ENCODE measurements at regions not wholly inside any gene's neighbourhood (a gene's known extent, or its start where the extent isn't known, plus 50 kb on each side); places are given as distances from the start of the nearest gene placed in this dataset.
A peak's percentile ranks its signal among the peaks of the same experiment; 100 is the strongest.
"Not testable (repeated sequence)": the region's sequence is repeated elsewhere in the genome, so short reads cannot be mapped to it uniquely, and the experiment has no call there.

- DNase-seq (ENCODE audit: low read depth, low spot score), result no peak
These were observed 429.4 kb upstream of the TMTC1 start for GRCh38 chr12:30213166-30213565.

GRCh38 chr12:30211743-30212142 lies 428.0 kb upstream of the TMTC1 start:
- DNase-seq (ENCODE audit: low read depth, low spot score), result no peak

GRCh38 chr12:30203981-30204380 lies 420.2 kb upstream of the TMTC1 start:
- DNase-seq (ENCODE audit: low read depth, low spot score), result no peak

GRCh38 chr12:30202521-30203254 lies 418.9 kb upstream of the TMTC1 start:
- no peak for DNase-seq (ENCODE audit: low read depth, low spot score)

GRCh38 chr12:30201301-30202160 lies 417.8 kb upstream of the TMTC1 start:
- no peak for DNase-seq (ENCODE audit: low read depth, low spot score)

- DNase-seq (ENCODE audit: low read depth, low spot score), result no peak
These were observed 417.1 kb upstream of the TMTC1 start for GRCh38 chr12:30200864-30201263.

- peak; percentile 2 for DNase-seq (ENCODE audit: low read depth, low spot score)
These were observed 413.8 kb upstream of the TMTC1 start for GRCh38 chr12:30197392-30198057.

GRCh38 chr12:30191696-30192455 lies 408.1 kb upstream of the TMTC1 start:
- DNase-seq (ENCODE audit: low read depth, low spot score), result no peak

- no peak for DNase-seq (ENCODE audit: low read depth, low spot score)
These were observed 405.0 kb upstream of the TMTC1 start for GRCh38 chr12:30188602-30189326.

GRCh38 chr12:30187426-30187825 lies 403.7 kb upstream of the TMTC1 start:
- no peak for DNase-seq (ENCODE audit: low read depth, low spot score)

GRCh38 chr12:30181334-30181733 lies 397.6 kb upstream of the TMTC1 start:
- DNase-seq (ENCODE audit: low read depth, low spot score), result no peak

- DNase-seq (ENCODE audit: low read depth, low spot score), result no peak
These were observed 396.9 kb upstream of the TMTC1 start for GRCh38 chr12:30180602-30181001.

GRCh38 chr12:30178916-30179315 lies 395.2 kb upstream of the TMTC1 start:
- DNase-seq (ENCODE audit: low read depth, low spot score), result no peak

- DNase-seq (ENCODE audit: low read depth, low spot score), result no peak
These were observed 386.3 kb upstream of the TMTC1 start for GRCh38 chr12:30169839-30170591.

- no peak for DNase-seq (ENCODE audit: low read depth, low spot score)
These were observed 382.5 kb upstream of the TMTC1 start for GRCh38 chr12:30166006-30166795.

GRCh38 chr12:30164382-30165318 lies 380.9 kb upstream of the TMTC1 start:
- no peak for DNase-seq (ENCODE audit: low read depth, low spot score)

- not testable (repeated sequence) for DNase-seq (ENCODE audit: low read depth, low spot score)
These were observed 373.1 kb upstream of the TMTC1 start for GRCh38 chr12:30156833-30157232.

GRCh38 chr12:30155001-30155730 lies 371.4 kb upstream of the TMTC1 start:
- DNase-seq (ENCODE audit: low read depth, low spot score), result no peak

All from brain pericyte (primary cell).